ENCODE measurements at regions not wholly inside any gene's neighbourhood (a gene's known extent, or its start where the extent isn't known, plus 50 kb on each side); places are given as distances from the start of the nearest gene placed in this dataset.

- in situ Hi-C loops (cut with MboI; ENCODE audit: low pct_unique_long_range_greater_than_20kb, low sequenced_read_pairs, unreplicated experiment): no loop called here
- TF ChIP-seq CTCF (IDR thresholded peaks at IDR 0.05; ENCODE audit: extremely low read depth, insufficient read depth, missing control alignments): no peak
- DNase-seq (ENCODE audit: low spot score): no peak
Observed at GRCh38 chr14:22416193-22416592, 172.8 kb downstream of the DAD1 start.

GRCh38 chr14:22415605-22415959 is 173.4 kb downstream of the DAD1 start:
- no peak for DNase-seq (ENCODE audit: low spot score)
- in situ Hi-C loops (cut with MboI; ENCODE audit: low pct_unique_long_range_greater_than_20kb, low sequenced_read_pairs, unreplicated experiment): no loop called here
- TF ChIP-seq CTCF (IDR thresholded peaks at IDR 0.05; ENCODE audit: extremely low read depth, insufficient read depth, missing control alignments): no peak

- in situ Hi-C loops (cut with MboI; ENCODE audit: low pct_unique_long_range_greater_than_20kb, low sequenced_read_pairs, unreplicated experiment): no loop called here
Observed at GRCh38 chr14:22414876-22415604, 174.0 kb downstream of the DAD1 start.

GRCh38 chr14:22412926-22413411 is 176.1 kb downstream of the DAD1 start:
- no peak for DNase-seq (ENCODE audit: low spot score)
- TF ChIP-seq CTCF (IDR thresholded peaks at IDR 0.05; ENCODE audit: extremely low read depth, insufficient read depth, missing control alignments): no peak

More at GRCh38 chr14:22414876-22415604, 174.0 kb downstream of the DAD1 start:
- no peak for DNase-seq (ENCODE audit: low spot score)
- TF ChIP-seq CTCF (IDR thresholded peaks at IDR 0.05; ENCODE audit: extremely low read depth, insufficient read depth, missing control alignments): no peak

GRCh38 chr14:22411398-22412055 is 177.5 kb downstream of the DAD1 start:
- in situ Hi-C loops (cut with MboI; ENCODE audit: low pct_unique_long_range_greater_than_20kb, low sequenced_read_pairs, unreplicated experiment): no loop called here
- no peak for TF ChIP-seq CTCF (IDR thresholded peaks at IDR 0.05; ENCODE audit: extremely low read depth, insufficient read depth, missing control alignments)
- DNase-seq (ENCODE audit: low spot score): no peak

More at GRCh38 chr14:22412926-22413411, 176.1 kb downstream of the DAD1 start:
- in situ Hi-C loops (cut with MboI; ENCODE audit: low pct_unique_long_range_greater_than_20kb, low sequenced_read_pairs, unreplicated experiment): no loop called here

- in situ Hi-C loops (cut with MboI; ENCODE audit: low pct_unique_long_range_greater_than_20kb, low sequenced_read_pairs, unreplicated experiment): no loop called here
- no peak for TF ChIP-seq CTCF (IDR thresholded peaks at IDR 0.05; ENCODE audit: extremely low read depth, insufficient read depth, missing control alignments)
- no peak for DNase-seq (ENCODE audit: low spot score)
Observed at GRCh38 chr14:22410497-22410896, 178.5 kb downstream of the DAD1 start.

Data from GM13977 (cell line).